ENCODE measurements at regions not wholly inside any gene's neighbourhood (a gene's known extent, or its start where the extent isn't known, plus 50 kb on each side); places are given as distances from the start of the nearest gene placed in this dataset.

- TF ChIP-seq ZNF609 (CRISPR knock-in tag; IDR thresholded peaks at IDR 0.05; ENCODE audit: borderline replicate concordance): no peak; the same call in 1 of the 2 replicates
- TF ChIP-seq ZFP37 (CRISPR knock-in tag; IDR thresholded peaks at IDR 0.05; ENCODE audit: borderline replicate concordance): peak; percentile 78; the same call in 1 of the 2 replicates
- no peak for TF ChIP-seq SIN3B (IDR thresholded peaks at IDR 0.05; ENCODE audit: low read length)
- TF ChIP-seq, protein P1, sequence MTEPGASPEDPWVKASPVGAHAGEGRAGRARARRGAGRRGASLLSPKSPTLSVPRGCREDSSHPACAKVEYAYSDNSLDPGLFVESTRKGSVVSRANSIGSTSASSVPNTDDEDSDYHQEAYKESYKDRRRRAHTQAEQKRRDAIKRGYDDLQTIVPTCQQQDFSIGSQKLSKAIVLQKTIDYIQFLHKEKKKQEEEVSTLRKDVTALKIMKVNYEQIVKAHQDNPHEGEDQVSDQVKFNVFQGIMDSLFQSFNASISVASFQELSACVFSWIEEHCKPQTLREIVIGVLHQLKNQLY (CRISPR knock-in tag; IDR thresholded peaks at IDR 0.05): no peak
- TF ChIP-seq ZNF260 (CRISPR knock-in tag; IDR thresholded peaks at IDR 0.05; ENCODE audit: borderline replicate concordance, low read depth): no peak
- TF ChIP-seq, protein P2, sequence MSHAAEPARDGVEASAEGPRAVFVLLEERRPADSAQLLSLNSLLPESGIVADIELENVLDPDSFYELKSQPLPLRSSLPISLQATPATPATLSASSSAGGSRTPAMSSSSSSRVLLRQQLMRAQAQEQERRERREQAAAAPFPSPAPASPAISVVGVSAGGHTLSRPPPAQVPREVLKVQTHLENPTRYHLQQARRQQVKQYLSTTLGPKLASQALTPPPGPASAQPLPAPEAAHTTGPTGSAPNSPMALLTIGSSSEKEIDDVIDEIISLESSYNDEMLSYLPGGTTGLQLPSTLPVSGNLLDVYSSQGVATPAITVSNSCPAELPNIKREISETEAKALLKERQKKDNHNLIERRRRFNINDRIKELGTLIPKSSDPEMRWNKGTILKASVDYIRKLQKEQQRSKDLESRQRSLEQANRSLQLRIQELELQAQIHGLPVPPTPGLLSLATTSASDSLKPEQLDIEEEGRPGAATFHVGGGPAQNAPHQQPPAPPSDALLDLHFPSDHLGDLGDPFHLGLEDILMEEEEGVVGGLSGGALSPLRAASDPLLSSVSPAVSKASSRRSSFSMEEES (CRISPR knock-in tag; IDR thresholded peaks at IDR 0.05): peak; percentile 60; the same call in 1 of the 2 replicates
- no peak; the same call in 1 of the 2 replicates for TF ChIP-seq NAIF1 (CRISPR knock-in tag; IDR thresholded peaks at IDR 0.05; ENCODE audit: borderline replicate concordance)
- peak; percentile 90 for TF ChIP-seq NFAT5 (CRISPR knock-in tag; IDR thresholded peaks at IDR 0.05)
- 0 out of 2 replicates have a peak, but pooled peaks have one; percentile 19 for TF ChIP-seq ZMYM4 (CRISPR knock-in tag; IDR thresholded peaks at IDR 0.05)
- TF ChIP-seq ZBTB10 (CRISPR knock-in tag; IDR thresholded peaks at IDR 0.05; ENCODE audit: borderline replicate concordance): no peak
- TF ChIP-seq SP2 (CRISPR knock-in tag; IDR thresholded peaks at IDR 0.05): no peak
- TF ChIP-seq ZNF530 (CRISPR knock-in tag; IDR thresholded peaks at IDR 0.05; ENCODE audit: low read depth): 0 out of 2 replicates have a peak, but pooled peaks have one; percentile 31
Observed at GRCh38 chr17:79192503-79193351, 118.1 kb downstream of the ENGASE start (continued).

Measured in HepG2 (cell line).